Activated CD8-positive, alpha-beta T cell treated with anti-CD3 and anti-CD28 coated beads for 36 hours (primary cell): ENCODE measurements at regions not wholly inside any gene's neighbourhood (a gene's known extent, or its start where the extent isn't known, plus 50 kb on each side); places are given as distances from the start of the nearest gene placed in this dataset.

Source experiments
- ATAC-seq: fragments of 200-7000 bp; cut with Tn5 transposase; one replicate; pipeline ENCODE4 v1.10.0; 2021; ENCODE audit warnings: mild to moderate bottlenecking, moderate library complexity
- CTCF ChIA-PET: fragments of 350-600 bp; sonication (Branson Sonifier 250); formaldehyde crosslinking; loops from one replicate; lab custom pipeline; 2021; ENCODE audit warnings: antibody characterized with exemption; lab: Charles Lee
- POLR2A ChIA-PET: fragments of 350-600 bp; sonication (Branson Sonifier 250); formaldehyde crosslinking; loops from one replicate; lab custom pipeline; 2021; ENCODE audit warnings: antibody characterized with exemption; lab: Charles Lee
- DNase-seq: peaks from one replicate; pipeline ENCODE4 v3.0.0-alpha.2; 2020
- H3K27ac Mint-ChIP-seq: one replicate; pipeline ENCODE4 v1.8.0; 2021; ENCODE audit warnings: mild to moderate bottlenecking, mixed read lengths
- H3K27me3 Mint-ChIP-seq: one replicate; pipeline ENCODE4 v1.8.0; 2021; ENCODE audit warnings: mixed read lengths
- H3K36me3 Mint-ChIP-seq: one replicate; pipeline ENCODE4 v1.8.0; 2021; ENCODE audit warnings: low read depth, mixed read lengths
- H3K4me1 Mint-ChIP-seq: one replicate; pipeline ENCODE4 v1.8.0; 2021; ENCODE audit warnings: low read depth, mixed read lengths
- H3K4me3 Mint-ChIP-seq: one replicate; pipeline ENCODE4 v1.8.0; 2021; ENCODE audit warnings: mild to moderate bottlenecking, moderate library complexity, mixed read lengths
- H3K9me3 Mint-ChIP-seq: one replicate; pipeline ENCODE4 v1.8.0; 2021; ENCODE audit warnings: mixed read lengths
- intact Hi-C: fragments of 100-400 bp; cut with micrococcal nuclease; formaldehyde crosslinking; loops from one replicate; pipeline ENCODE4 v1.10.0; 2022
- TF ChIP-seq, protein P1 (sequence below): fragments of 200-600 bp; IDR thresholded peaks from one replicate; pipeline ENCODE4 v1.8.0; 2022; ENCODE audit warnings: antibody characterized with exemption, mild to moderate bottlenecking

DNA sequence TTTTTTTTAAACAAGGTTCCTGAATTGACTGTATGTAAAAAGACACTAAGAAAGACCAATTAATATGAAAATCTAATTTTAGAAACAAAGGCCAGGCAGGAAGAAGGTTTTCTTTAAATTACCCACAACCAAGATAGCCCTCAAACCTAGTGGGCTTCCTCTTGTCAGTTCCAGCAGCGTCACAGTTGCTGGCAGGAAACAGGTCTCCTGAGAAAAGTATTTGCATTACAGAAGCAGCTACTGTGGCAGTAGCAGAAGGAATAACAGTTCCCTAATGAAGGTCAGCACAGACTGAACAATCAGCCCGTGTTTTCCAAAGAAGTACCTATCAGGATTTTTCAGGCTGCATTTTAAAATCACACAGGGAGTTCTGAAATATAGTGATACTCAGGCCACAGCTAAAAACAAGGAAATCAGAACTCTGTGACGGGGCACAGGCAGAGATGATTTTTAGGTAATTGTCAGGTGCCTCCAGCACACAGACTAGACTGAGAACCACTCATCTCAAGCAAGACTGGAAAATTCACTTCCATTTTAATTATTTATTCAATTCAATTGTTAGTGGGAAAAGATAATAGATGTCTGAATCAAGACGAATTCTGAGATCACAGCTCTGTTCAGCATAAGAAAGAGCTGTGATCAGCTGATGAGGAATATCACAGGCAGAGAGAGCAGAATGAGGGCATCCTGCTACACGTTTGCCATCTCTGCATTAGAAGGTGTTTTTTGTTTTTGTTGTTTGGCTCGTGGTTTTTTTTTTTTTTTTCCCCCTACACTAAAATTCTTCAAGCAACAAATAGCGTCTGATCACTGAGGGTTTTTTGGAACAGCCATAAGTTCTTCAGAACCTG lies 230.5 kb upstream of the KHDRBS2 start:
- TF ChIP-seq, protein P1, sequence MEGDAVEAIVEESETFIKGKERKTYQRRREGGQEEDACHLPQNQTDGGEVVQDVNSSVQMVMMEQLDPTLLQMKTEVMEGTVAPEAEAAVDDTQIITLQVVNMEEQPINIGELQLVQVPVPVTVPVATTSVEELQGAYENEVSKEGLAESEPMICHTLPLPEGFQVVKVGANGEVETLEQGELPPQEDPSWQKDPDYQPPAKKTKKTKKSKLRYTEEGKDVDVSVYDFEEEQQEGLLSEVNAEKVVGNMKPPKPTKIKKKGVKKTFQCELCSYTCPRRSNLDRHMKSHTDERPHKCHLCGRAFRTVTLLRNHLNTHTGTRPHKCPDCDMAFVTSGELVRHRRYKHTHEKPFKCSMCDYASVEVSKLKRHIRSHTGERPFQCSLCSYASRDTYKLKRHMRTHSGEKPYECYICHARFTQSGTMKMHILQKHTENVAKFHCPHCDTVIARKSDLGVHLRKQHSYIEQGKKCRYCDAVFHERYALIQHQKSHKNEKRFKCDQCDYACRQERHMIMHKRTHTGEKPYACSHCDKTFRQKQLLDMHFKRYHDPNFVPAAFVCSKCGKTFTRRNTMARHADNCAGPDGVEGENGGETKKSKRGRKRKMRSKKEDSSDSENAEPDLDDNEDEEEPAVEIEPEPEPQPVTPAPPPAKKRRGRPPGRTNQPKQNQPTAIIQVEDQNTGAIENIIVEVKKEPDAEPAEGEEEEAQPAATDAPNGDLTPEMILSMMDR = no peak
- no peaks in the 10 kb centered on the region for H3K4me1 Mint-ChIP-seq
- POLR2A ChIA-PET = no interaction called here
- CTCF ChIA-PET = no interaction called here
- intact Hi-C loops = no loop called here
- peaks cover 1% of the 10 kb centered on the region for H3K9me3 Mint-ChIP-seq
- no peaks in the 10 kb centered on the region for H3K27me3 Mint-ChIP-seq
- no peak for DNase-seq
- H3K27ac Mint-ChIP-seq = no peak overlapping the region
- no peaks in the 10 kb centered on the region for H3K36me3 Mint-ChIP-seq
- no peak for ATAC-seq
- no peak overlapping the region for H3K4me3 Mint-ChIP-seq

GRCh38 chr6:62492192-62492822 lies 206.3 kb upstream of the KHDRBS2 start:
- intact Hi-C loops = no loop called here
- TF ChIP-seq, protein P1 = no peak
- H3K27ac Mint-ChIP-seq = no peak overlapping the region
- no peak overlapping the region for H3K4me3 Mint-ChIP-seq
- H3K9me3 Mint-ChIP-seq = peaks cover 20% of the 10 kb centered on the region
- H3K27me3 Mint-ChIP-seq = no peaks in the 10 kb centered on the region
- POLR2A ChIA-PET = no interaction called here
- ATAC-seq = no peak
- no peaks in the 10 kb centered on the region for H3K36me3 Mint-ChIP-seq
- CTCF ChIA-PET = no interaction called here
- no peaks in the 10 kb centered on the region for H3K4me1 Mint-ChIP-seq
- no peak for DNase-seq

- TF ChIP-seq, protein P1 = no peak
- no peaks in the 10 kb centered on the region for H3K4me1 Mint-ChIP-seq
- ChIA-PET POLR2A (no interaction called here), CTCF (no interaction called here)
- H3K4me3 Mint-ChIP-seq = no peak overlapping the region
- no peaks in the 10 kb centered on the region for H3K27me3 Mint-ChIP-seq
- intact Hi-C loops = no loop called here
- ATAC-seq = no peak
- no peak overlapping the region for H3K27ac Mint-ChIP-seq
- peaks cover 13% of the 10 kb centered on the region for H3K9me3 Mint-ChIP-seq
- H3K36me3 Mint-ChIP-seq = no peaks in the 10 kb centered on the region
- DNase-seq = no peak
Measured at GRCh38 chr6:62480544-62480943, 194.5 kb upstream of the KHDRBS2 start.

GRCh38 chr6:62479697-62480220 lies 193.7 kb upstream of the KHDRBS2 start:
- TF ChIP-seq, protein P1 = no peak
- POLR2A ChIA-PET = no interaction called here

GRCh38 chr6:62474793-62475192 lies 188.8 kb upstream of the KHDRBS2 start:
- ChIA-PET CTCF (no interaction called here), POLR2A (no interaction called here)
- ATAC-seq = no peak
- TF ChIP-seq, protein P1 = no peak
- intact Hi-C loops = no loop called here
- no peak for DNase-seq
- H3K36me3 Mint-ChIP-seq = no peaks in the 10 kb centered on the region
- no peaks in the 10 kb centered on the region for H3K4me1 Mint-ChIP-seq
- no peak overlapping the region for H3K4me3 Mint-ChIP-seq
- no peaks in the 10 kb centered on the region for H3K27me3 Mint-ChIP-seq
- peaks cover 11% of the 10 kb centered on the region for H3K9me3 Mint-ChIP-seq
- no peak overlapping the region for H3K27ac Mint-ChIP-seq

More at GRCh38 chr6:62479697-62480220, 193.7 kb upstream of the KHDRBS2 start:
- DNase-seq = no peak
- Mint-ChIP-seq H3K4me3 (no peak overlapping the region), H3K36me3 (no peaks in the 10 kb centered on the region), H3K4me1 (no peaks in the 10 kb centered on the region), H3K27ac (no peak overlapping the region), H3K9me3 (peaks cover 13% of the 10 kb centered on the region), H3K27me3 (no peaks in the 10 kb centered on the region)
- ATAC-seq = no peak
- CTCF ChIA-PET = no interaction called here
- intact Hi-C loops = no loop called here
